Mucosa of descending colon (tissue), 3 donors: ENCODE measurements at regions not wholly inside any gene's neighbourhood (a gene's known extent, or its start where the extent isn't known, plus 50 kb on each side); places are given as distances from the start of the nearest gene placed in this dataset.
A peak's percentile ranks its signal among the peaks of the same experiment; 100 is the strongest.

Experiments used
- ATAC-seq: fragments of 200-7000 bp; cut with Tn5 transposase; one replicate; pipeline ENCODE4 v1.9.1; 2020; ENCODE audit warnings: mild to moderate bottlenecking, moderate library complexity
- DNase-seq, 3 donors: peaks; one replicate each; pipeline ENCODE4 v3.0.0-alpha.2; 2020
- H3K36me3 ChIP-seq: fragments of 200-600 bp; one replicate; pipeline ENCODE4 v1.8.0; 2021; ENCODE audit warnings: low read depth, mild to moderate bottlenecking
- H3K4me1 ChIP-seq: fragments of 200-600 bp; one replicate; pipeline ENCODE4 v1.8.0; 2021; ENCODE audit warnings: low read depth, mild to moderate bottlenecking
- H3K4me3 ChIP-seq: fragments of 200-600 bp; one replicate; pipeline ENCODE4 v1.8.0; 2021; ENCODE audit warnings: mild to moderate bottlenecking
- H3K9me3 ChIP-seq: fragments of 200-600 bp; one replicate; pipeline ENCODE4 v1.8.0; 2021; ENCODE audit warnings: mild to moderate bottlenecking
- CTCF ChIP-seq: fragments of 200-600 bp; IDR thresholded peaks from one replicate; pipeline ENCODE4 v1.8.0; 2022; ENCODE audit warnings: antibody characterized with exemption, mild to moderate bottlenecking
- intact Hi-C, 2 donors: fragments of 100-400 bp; cut with DNase I in 1 of 2; cut with micrococcal nuclease in 1 of 2; formaldehyde crosslinking; loops; one replicate each; pipeline versions ENCODE4 v1.11.0 to v1.11.1; 2022; cut with DNase I, micrococcal nuclease
- donor health status: DM: no; HTN: no; CAD: no; lungs with moderate emphysema.
- donor health status: DM: no; HTN: no; CAD: no.
- donor health status: DM: no; HTN: yes; CAD: no.

DNA sequence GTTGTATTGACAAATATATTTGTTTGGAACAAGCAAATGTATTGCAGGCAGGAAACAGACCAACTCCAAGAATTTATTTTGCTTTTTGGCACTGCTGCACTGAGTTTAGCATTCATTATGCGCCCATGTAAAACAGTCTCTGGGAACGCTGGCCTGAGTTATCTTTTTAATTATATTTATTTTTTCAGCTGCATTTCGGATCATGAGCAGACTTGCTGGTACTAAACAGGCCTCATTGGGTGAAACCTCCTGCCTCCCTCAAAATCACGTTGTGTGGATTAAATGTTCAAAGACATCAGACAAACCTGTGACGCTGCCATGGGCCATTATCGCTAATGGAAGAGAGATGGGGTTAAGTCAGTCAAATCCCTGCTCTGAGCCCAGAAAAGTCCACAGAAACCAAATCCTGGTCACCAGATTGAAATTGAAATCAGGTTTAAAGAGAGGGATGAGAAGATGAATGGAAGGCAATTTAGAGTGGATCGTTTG, 511.1 kb upstream of the PROK2 start:
- intact Hi-C loops = no loop called here
- TF ChIP-seq CTCF = no peak
- DNase-seq = no peak
- no peaks in the 10 kb centered on the region for H3K4me1 ChIP-seq
- H3K36me3 ChIP-seq = no peaks in the 10 kb centered on the region
- no peaks in the 10 kb centered on the region for H3K9me3 ChIP-seq
- no peak overlapping the region for H3K4me3 ChIP-seq
- no peak for ATAC-seq

DNA sequence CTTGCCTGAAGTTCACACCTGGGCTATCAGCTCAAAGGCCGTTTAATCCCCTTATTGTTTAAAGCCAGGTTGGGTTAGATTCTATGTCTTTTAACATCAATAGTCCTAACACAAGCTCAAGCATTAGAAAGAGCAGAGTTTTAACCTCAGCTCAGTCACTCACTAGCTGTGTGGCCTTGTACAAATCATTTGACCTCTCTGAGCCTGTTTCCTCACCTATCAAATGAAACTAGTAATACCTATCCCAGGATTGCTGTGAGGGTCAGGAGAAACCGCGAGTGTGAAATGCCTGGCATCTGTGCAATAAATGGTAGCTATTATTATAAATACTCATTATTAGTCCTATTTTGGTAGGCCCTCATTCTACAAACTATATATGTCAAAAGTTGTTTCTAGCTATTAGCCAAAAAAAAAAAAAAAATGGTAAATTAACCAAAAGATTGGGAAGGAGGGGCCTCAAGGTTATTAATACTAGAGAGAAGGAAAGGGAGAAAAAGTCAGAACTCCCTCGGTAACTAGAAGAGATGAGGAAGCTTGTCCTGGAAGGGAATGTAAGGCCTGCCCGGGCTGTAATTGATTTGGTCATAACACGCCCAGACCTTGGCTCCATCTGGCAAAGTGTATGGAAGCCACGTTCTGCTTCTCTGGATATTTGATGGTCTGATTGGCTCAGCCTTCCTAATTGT, 510.5 kb upstream of the PROK2 start:
- TF ChIP-seq CTCF = no peak
- DNase-seq (no peak), ATAC-seq (no peak)
- intact Hi-C loops = no loop called here
- no peaks in the 10 kb centered on the region for H3K36me3 ChIP-seq
- H3K4me3 ChIP-seq = no peak overlapping the region
- no peaks in the 10 kb centered on the region for H3K9me3 ChIP-seq
- no peaks in the 10 kb centered on the region for H3K4me1 ChIP-seq

GRCh38 chr3:72290859-72291638, 506.1 kb upstream of the PROK2 start:
- Histone ChIP-seq H3K9me3 (no peaks in the 10 kb centered on the region), H3K4me1 (peaks cover 5% of the 10 kb centered on the region), H3K36me3 (no peaks in the 10 kb centered on the region), H3K4me3 (no peak overlapping the region)
- intact Hi-C loops = no loop called here
- DNase-seq (no peak), ATAC-seq (no peak)
- no peak for TF ChIP-seq CTCF

- H3K4me1 ChIP-seq = peaks cover 5% of the 10 kb centered on the region
- intact Hi-C loops = no loop called here
- no peak for TF ChIP-seq CTCF
- ATAC-seq (no peak), DNase-seq (no peak)
- no peaks in the 10 kb centered on the region for H3K36me3 ChIP-seq
- H3K4me3 ChIP-seq = no peak overlapping the region
- no peaks in the 10 kb centered on the region for H3K9me3 ChIP-seq
These were observed 504.7 kb upstream of the PROK2 start for GRCh38 chr3:72289692-72290071.

DNA sequence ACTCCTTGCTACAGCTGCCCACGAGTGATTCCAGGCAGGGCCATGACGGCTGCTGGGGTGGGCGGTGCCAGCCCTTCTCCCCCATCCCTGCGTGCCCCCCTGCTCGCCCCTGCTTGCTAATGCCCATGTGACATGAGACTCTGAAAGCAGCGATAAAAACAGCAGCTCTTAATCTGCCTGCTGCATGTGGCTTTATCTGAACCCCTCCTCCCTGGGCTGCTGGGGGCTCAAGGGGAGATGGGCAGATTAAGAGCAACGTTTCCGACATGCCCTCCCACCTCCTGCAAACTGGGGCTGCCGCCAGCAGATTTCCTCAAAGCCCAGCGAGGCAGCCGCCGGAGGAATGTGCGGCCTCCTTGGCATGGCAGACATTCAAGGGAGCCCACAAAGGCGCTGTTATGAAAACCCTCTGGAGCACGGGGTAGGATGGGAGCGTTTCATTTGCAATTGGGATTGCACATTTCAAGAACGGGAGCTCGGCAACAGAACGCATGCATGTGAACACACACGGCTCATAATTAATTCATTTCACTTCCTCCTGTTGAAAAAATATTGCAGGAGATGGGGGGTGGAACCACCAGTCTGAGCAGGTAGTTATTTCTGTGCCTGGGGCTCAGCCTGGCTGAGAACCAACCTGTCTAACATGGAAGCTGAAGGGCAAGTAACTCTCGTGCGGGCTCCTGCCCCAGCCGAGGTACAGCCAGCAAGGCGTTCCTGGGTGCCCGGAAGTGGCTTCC, 504.2 kb upstream of the PROK2 start:
- intact Hi-C loops = no loop called here
- peaks cover 5% of the 10 kb centered on the region for H3K4me1 ChIP-seq
- no peaks in the 10 kb centered on the region for H3K9me3 ChIP-seq
- DNase-seq = no peak
- no peak overlapping the region for H3K4me3 ChIP-seq
- no peaks in the 10 kb centered on the region for H3K36me3 ChIP-seq
- no peak for TF ChIP-seq CTCF
- ATAC-seq = peak; percentile 38
